H1 (cell line): ENCODE measurements at regions not wholly inside any gene's neighbourhood (a gene's known extent, or its start where the extent isn't known, plus 50 kb on each side); places are given as distances from the start of the nearest gene placed in this dataset.

Source experiments
- ATF2 ChIP-seq: IDR thresholded peaks from 2 replicates; pipeline ENCODE4 v1.6.1; 2012; ENCODE audit warnings: low read length, inconsistent platforms
- BCL11A ChIP-seq, 2 experiments: IDR thresholded peaks; one replicate each; pipeline ENCODE4 v1.6.1; 2011; ENCODE audit warnings: low read depth in 2 of 2, low read length in 2 of 2, mild to moderate bottlenecking in 2 of 2
- CEBPB ChIP-seq: IDR thresholded peaks from 2 replicates; pipeline ENCODE4 v1.6.1; 2012; ENCODE audit warnings: low read depth, low read length
- CHD2 ChIP-seq: IDR thresholded peaks from 2 replicates; pipeline ENCODE4 v1.6.1; 2012; ENCODE audit warnings: low read length, improper control_type of control experiment
- CTCF ChIP-seq, 3 experiments: IDR thresholded peaks; 1 replicate in 2 of 3; 2 replicates in 1 of 3; pipeline versions ENCODE4 v1.5.1 to v1.6.1; 2011; ENCODE audit warnings: low read length in 3 of 3, mild to moderate bottlenecking in 3 of 3, inconsistent platforms in 2 of 3, low read depth in 1 of 3, moderate library complexity in 1 of 3; ENCODE audit not compliant: insufficient read depth in 1 of 3; ENCODE audit errors: control extremely low read depth in 1 of 3
- HDAC6 ChIP-seq: IDR thresholded peaks from one replicate; pipeline ENCODE4 v1.7.1; 2012; ENCODE audit warnings: low read depth, mild to moderate bottlenecking, inconsistent platforms, low read length, moderate library complexity
- KDM5A ChIP-seq: fragments of 200-600 bp; IDR thresholded peaks from 2 replicates; pipeline ENCODE4 v1.7.1; 2012; ENCODE audit warnings: mild to moderate bottlenecking, low read length, inconsistent platforms, mixed read lengths
- MAX ChIP-seq: IDR thresholded peaks from 2 replicates; pipeline ENCODE4 v1.6.1; 2012; ENCODE audit warnings: inconsistent platforms
- POLR2A ChIP-seq, 2 experiments: IDR thresholded peaks; 1 replicate in 1 of 2; 2 replicates in 1 of 2; pipeline ENCODE4 v1.6.1; 2011; ENCODE audit warnings: low read depth in 2 of 2, low read length in 2 of 2, mild to moderate bottlenecking in 2 of 2; ENCODE audit errors: control extremely low read depth in 1 of 2
- SP2 ChIP-seq: IDR thresholded peaks from 2 replicates; pipeline ENCODE4 v1.6.1; 2012; ENCODE audit warnings: mild to moderate bottlenecking, low read length, inconsistent platforms
- TAF1 ChIP-seq: IDR thresholded peaks from 2 replicates; pipeline ENCODE4 v1.6.1; 2011; ENCODE audit warnings: mild to moderate bottlenecking, low read depth, low read length

- TF ChIP-seq ATF2, result no peak
- TF ChIP-seq CEBPB, result no peak
- TF ChIP-seq POLR2A (IDR thresholded peaks at IDR 0.05; ENCODE audit: control extremely low read depth in 1 of 2, low read depth in 2 of 2, low read length in 2 of 2), result no peak
- no peak for TF ChIP-seq CTCF (IDR thresholded peaks at IDR 0.05; ENCODE audit: control extremely low read depth in 1 of 3, insufficient read depth in 1 of 3, low read depth in 1 of 3, low read length in 3 of 3)
- no peak for TF ChIP-seq SP2
- no peak for TF ChIP-seq MAX
- no peak for TF ChIP-seq TAF1
- no peak for TF ChIP-seq KDM5A
- no peak for TF ChIP-seq BCL11A (IDR thresholded peaks at IDR 0.05; ENCODE audit: low read depth in 2 of 2, low read length in 2 of 2)
- TF ChIP-seq HDAC6, result no peak
- TF ChIP-seq CHD2, result no peak
These were observed 285.1 kb downstream of the MAT2B start for GRCh38 chr5:163790497-163790896.
